ENCODE measurements at regions not wholly inside any gene's neighbourhood (a gene's known extent, or its start where the extent isn't known, plus 50 kb on each side); places are given as distances from the start of the nearest gene placed in this dataset.
"Not testable (repeated sequence)": the region's sequence is repeated elsewhere in the genome, so short reads cannot be mapped to it uniquely, and the experiment has no call there.

GRCh38 chr2:237196866-237197618 is 111.4 kb downstream of the COPS8 start:
- DNase-seq = no peak

- no peak for DNase-seq
Measured at GRCh38 chr2:237198164-237198855, 112.6 kb downstream of the COPS8 start.

- no peak for DNase-seq
Measured at GRCh38 chr2:237199082-237199481, 113.4 kb downstream of the COPS8 start.

- DNase-seq = no peak
Measured at GRCh38 chr2:237199577-237199976, 113.9 kb downstream of the COPS8 start.

- no peak for DNase-seq
Measured at GRCh38 chr2:237200462-237200861, 114.8 kb downstream of the COPS8 start.

GRCh38 chr2:237201461-237202287 is 116.0 kb downstream of the COPS8 start:
- DNase-seq = no peak

- no peak for DNase-seq
Measured at GRCh38 chr2:237202288-237203030, 116.8 kb downstream of the COPS8 start.

- no peak for DNase-seq
Measured at GRCh38 chr2:237205043-237205541, 119.4 kb downstream of the COPS8 start.

- no peak for DNase-seq
Measured at GRCh38 chr2:237205561-237205971, 119.9 kb downstream of the COPS8 start.

- DNase-seq = no peak
Measured at GRCh38 chr2:237207646-237208045, 122.0 kb downstream of the COPS8 start.

GRCh38 chr2:237208373-237209260 is 122.9 kb downstream of the COPS8 start:
- DNase-seq = no peak

- no peak for DNase-seq
Measured at GRCh38 chr2:237209885-237210284, 124.2 kb downstream of the COPS8 start.

GRCh38 chr2:237210297-237210696 is 124.6 kb downstream of the COPS8 start:
- no peak for DNase-seq

GRCh38 chr2:237210763-237211162 is 125.1 kb downstream of the COPS8 start:
- no peak for DNase-seq

GRCh38 chr2:237212356-237213279 is 126.9 kb downstream of the COPS8 start:
- DNase-seq = not testable (repeated sequence)

- no peak for DNase-seq
Measured at GRCh38 chr2:237213315-237214022, 127.8 kb downstream of the COPS8 start.

GRCh38 chr2:237214030-237214675 is 128.5 kb downstream of the COPS8 start:
- DNase-seq = no peak

GRCh38 chr2:237214963-237215362 is 129.3 kb downstream of the COPS8 start:
- DNase-seq = no peak

GRCh38 chr2:237217995-237218616 is 132.4 kb downstream of the COPS8 start:
- DNase-seq = no peak
